HEK293 (cell line): ENCODE measurements at regions not wholly inside any gene's neighbourhood (a gene's known extent, or its start where the extent isn't known, plus 50 kb on each side); places are given as distances from the start of the nearest gene placed in this dataset.

Experiments
- CTCF ChIA-PET: fragments of 350-600 bp; formaldehyde crosslinking; extraction: SDS; loops from one replicate; lab custom pipeline; 2021; ENCODE audit warnings: antibody characterized with exemption; lab: Yijun Ruan, JAX
- POLR2A ChIA-PET: fragments of 300-600 bp; formaldehyde crosslinking; extraction: SDS; loops from one replicate; lab custom pipeline; 2020; ENCODE audit warnings: antibody characterized with exemption, inconsistent platforms; lab: Yijun Ruan, JAX
- H3K27ac ChIP-seq: fragments of 200-500 bp; sonication (Bioruptor generic); 2 replicates; pipeline ENCODE4 v1.5.1; 2014; ENCODE audit warnings: low read depth, low read length, control low read depth, inconsistent platforms; ENCODE audit errors: extremely low read depth
- H3K36me3 ChIP-seq, 2 experiments: fragments of 200-500 bp in 1 of 2; sonication (Bioruptor generic) in 1 of 2; 1 replicate in 1 of 2; 2 replicates in 1 of 2; pipeline ENCODE4 v1.5.1; 2014 to 2017; ENCODE audit warnings: inconsistent platforms in 2 of 2, low read length in 2 of 2; ENCODE audit not compliant: control insufficient read depth in 2 of 2, insufficient read depth in 1 of 2
- H3K4me1 ChIP-seq: fragments of 200-500 bp; sonication (Bioruptor generic); 2 replicates; pipeline ENCODE4 v1.5.1; 2014; ENCODE audit warnings: mild to moderate bottlenecking, low read length, inconsistent platforms; ENCODE audit not compliant: control insufficient read depth, insufficient read depth
- H3K4me3 ChIP-seq: 2 replicates; pipeline ENCODE4 v1.5.1; 2011; ENCODE audit warnings: low read depth, mild to moderate bottlenecking, control low read depth, low read length, moderate library complexity
- H3K9me3 ChIP-seq: fragments of 200-500 bp; sonication (Bioruptor generic); 2 replicates; pipeline ENCODE4 v1.5.1; 2014; ENCODE audit warnings: low read depth, low read length, inconsistent platforms; ENCODE audit not compliant: control insufficient read depth, insufficient read depth
- FEZF1 ChIP-seq: fragments of 450-650 bp; formaldehyde crosslinking; IDR thresholded peaks from 2 replicates; pipeline ENCODE4 v1.5.1; 2016; ENCODE audit warnings: missing biosample characterization, missing genetic modification characterization
- HOXA7 ChIP-seq: sonication (generic); formaldehyde crosslinking; IDR thresholded peaks from 2 replicates; pipeline ENCODE4 v1.8.1; 2022; ENCODE audit warnings: missing genetic modification reagents, borderline replicate concordance
- HOXC10 ChIP-seq: sonication (generic); formaldehyde crosslinking; IDR thresholded peaks from 2 replicates; pipeline ENCODE4 v1.8.1; 2023; ENCODE audit warnings: mild to moderate bottlenecking, missing genetic modification reagents
- MZF1 ChIP-seq: fragments of 450-650 bp; formaldehyde crosslinking; IDR thresholded peaks from 2 replicates; pipeline ENCODE4 v1.5.1; 2017; ENCODE audit warnings: missing biosample characterization, missing genetic modification characterization, borderline replicate concordance
- PRDM6 ChIP-seq: fragments of 450-650 bp; formaldehyde crosslinking; IDR thresholded peaks from 2 replicates; pipeline ENCODE4 v1.5.1; 2017; ENCODE audit warnings: missing biosample characterization, missing genetic modification characterization
- REPIN1 ChIP-seq: fragments of 450-650 bp; formaldehyde crosslinking; IDR thresholded peaks from 2 replicates; pipeline ENCODE4 v1.5.1; 2017; ENCODE audit warnings: missing biosample characterization, missing genetic modification characterization, low read depth
- ZNF140 ChIP-seq: fragments of 450-650 bp; formaldehyde crosslinking; IDR thresholded peaks from 2 replicates; pipeline ENCODE4 v1.5.1; 2016; ENCODE audit warnings: missing biosample characterization, missing genetic modification characterization
- ZNF157 ChIP-seq: fragments of 450-650 bp; formaldehyde crosslinking; IDR thresholded peaks from 2 replicates; pipeline ENCODE4 v1.5.1; 2016; ENCODE audit warnings: missing biosample characterization, missing genetic modification characterization
- ZNF223 ChIP-seq: fragments of 450-650 bp; formaldehyde crosslinking; IDR thresholded peaks from 2 replicates; pipeline ENCODE4 v1.5.1; 2016; ENCODE audit warnings: missing biosample characterization, missing genetic modification characterization
- ZNF302 ChIP-seq: fragments of 450-650 bp; formaldehyde crosslinking; IDR thresholded peaks from 2 replicates; pipeline ENCODE4 v1.5.1; 2016; ENCODE audit warnings: missing biosample characterization, missing genetic modification characterization, low read depth
- ZNF350 ChIP-seq: fragments of 450-650 bp; formaldehyde crosslinking; IDR thresholded peaks from 2 replicates; pipeline ENCODE4 v1.5.0; 2017; ENCODE audit warnings: missing biosample characterization, mild to moderate bottlenecking, missing genetic modification characterization
- ZNF423 ChIP-seq: fragments of 450-650 bp; formaldehyde crosslinking; IDR thresholded peaks from 2 replicates; pipeline ENCODE4 v1.5.1; 2016; ENCODE audit warnings: missing biosample characterization, missing genetic modification characterization
- ZNF521 ChIP-seq: fragments of 450-650 bp; formaldehyde crosslinking; IDR thresholded peaks from 2 replicates; pipeline ENCODE4 v1.5.1; 2017; ENCODE audit warnings: missing biosample characterization, mild to moderate bottlenecking, missing genetic modification characterization
- ZNF585B ChIP-seq: fragments of 450-650 bp; formaldehyde crosslinking; IDR thresholded peaks from 2 replicates; pipeline ENCODE4 v1.5.1; 2016; ENCODE audit warnings: missing biosample characterization, missing genetic modification characterization
- ZNF621 ChIP-seq: fragments of 450-650 bp; formaldehyde crosslinking; IDR thresholded peaks from 2 replicates; pipeline ENCODE4 v1.5.1; 2017; ENCODE audit warnings: missing biosample characterization, missing genetic modification characterization
- ZNF626 ChIP-seq: fragments of 450-650 bp; sonication (Bioruptor Pico); formaldehyde crosslinking; IDR thresholded peaks from 2 replicates; pipeline ENCODE4 v1.5.1; 2018; ENCODE audit warnings: missing biosample characterization, missing genetic modification characterization, inconsistent platforms
- ZNF692 ChIP-seq: fragments of 450-650 bp; formaldehyde crosslinking; IDR thresholded peaks from 2 replicates; pipeline ENCODE4 v1.5.1; 2016; ENCODE audit warnings: missing biosample characterization, missing genetic modification characterization
- ZNF747 ChIP-seq: fragments of 450-650 bp; formaldehyde crosslinking; IDR thresholded peaks from 2 replicates; pipeline ENCODE4 v1.5.1; 2016; ENCODE audit warnings: missing biosample characterization, missing genetic modification characterization
- ZNF843 ChIP-seq: fragments of 450-650 bp; formaldehyde crosslinking; IDR thresholded peaks from 2 replicates; pipeline ENCODE4 v1.5.1; 2016; ENCODE audit warnings: missing biosample characterization, missing genetic modification characterization
- TF ChIP-seq, protein P1 (sequence below): fragments of 450-650 bp; formaldehyde crosslinking; IDR thresholded peaks from 2 replicates; pipeline ENCODE4 v1.5.1; 2016; ENCODE audit warnings: missing biosample characterization, missing genetic modification characterization
- TF ChIP-seq, protein P2 (sequence below): fragments of 450-650 bp; formaldehyde crosslinking; IDR thresholded peaks from 2 replicates; pipeline ENCODE4 v1.5.1; 2016; ENCODE audit warnings: missing biosample characterization, missing genetic modification characterization, borderline replicate concordance
- TF ChIP-seq, protein P3 (sequence below): fragments of 450-650 bp; formaldehyde crosslinking; IDR thresholded peaks from 2 replicates; pipeline ENCODE4 v1.5.1; 2016; ENCODE audit warnings: missing biosample characterization, missing genetic modification characterization

- TF ChIP-seq ZNF350 (tag by site-specific recombination): no peak
- TF ChIP-seq, protein P1, sequence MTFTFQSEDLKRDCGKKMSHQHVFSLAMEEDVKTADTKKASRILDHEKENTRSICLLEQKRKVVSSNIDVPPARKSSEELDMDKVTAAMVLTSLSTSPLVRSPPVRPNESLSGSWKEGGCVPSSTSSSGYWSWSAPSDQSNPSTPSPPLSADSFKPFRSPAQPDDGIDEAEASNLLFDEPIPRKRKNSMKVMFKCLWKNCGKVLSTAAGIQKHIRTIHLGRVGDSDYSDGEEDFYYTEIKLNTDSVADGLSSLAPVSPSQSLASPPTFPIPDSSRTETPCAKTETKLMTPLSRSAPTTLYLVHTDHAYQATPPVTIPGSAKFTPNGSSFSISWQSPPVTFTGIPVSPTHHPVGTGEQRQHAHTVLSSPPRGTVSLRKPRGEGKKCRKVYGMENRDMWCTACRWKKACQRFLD (tag by site-specific recombination): no peak
- no peak for TF ChIP-seq ZNF621 (tag by site-specific recombination)
- no peak for TF ChIP-seq FEZF1 (tag by site-specific recombination)
- TF ChIP-seq ZNF423 (tag by site-specific recombination): no peak
- TF ChIP-seq, protein P2, sequence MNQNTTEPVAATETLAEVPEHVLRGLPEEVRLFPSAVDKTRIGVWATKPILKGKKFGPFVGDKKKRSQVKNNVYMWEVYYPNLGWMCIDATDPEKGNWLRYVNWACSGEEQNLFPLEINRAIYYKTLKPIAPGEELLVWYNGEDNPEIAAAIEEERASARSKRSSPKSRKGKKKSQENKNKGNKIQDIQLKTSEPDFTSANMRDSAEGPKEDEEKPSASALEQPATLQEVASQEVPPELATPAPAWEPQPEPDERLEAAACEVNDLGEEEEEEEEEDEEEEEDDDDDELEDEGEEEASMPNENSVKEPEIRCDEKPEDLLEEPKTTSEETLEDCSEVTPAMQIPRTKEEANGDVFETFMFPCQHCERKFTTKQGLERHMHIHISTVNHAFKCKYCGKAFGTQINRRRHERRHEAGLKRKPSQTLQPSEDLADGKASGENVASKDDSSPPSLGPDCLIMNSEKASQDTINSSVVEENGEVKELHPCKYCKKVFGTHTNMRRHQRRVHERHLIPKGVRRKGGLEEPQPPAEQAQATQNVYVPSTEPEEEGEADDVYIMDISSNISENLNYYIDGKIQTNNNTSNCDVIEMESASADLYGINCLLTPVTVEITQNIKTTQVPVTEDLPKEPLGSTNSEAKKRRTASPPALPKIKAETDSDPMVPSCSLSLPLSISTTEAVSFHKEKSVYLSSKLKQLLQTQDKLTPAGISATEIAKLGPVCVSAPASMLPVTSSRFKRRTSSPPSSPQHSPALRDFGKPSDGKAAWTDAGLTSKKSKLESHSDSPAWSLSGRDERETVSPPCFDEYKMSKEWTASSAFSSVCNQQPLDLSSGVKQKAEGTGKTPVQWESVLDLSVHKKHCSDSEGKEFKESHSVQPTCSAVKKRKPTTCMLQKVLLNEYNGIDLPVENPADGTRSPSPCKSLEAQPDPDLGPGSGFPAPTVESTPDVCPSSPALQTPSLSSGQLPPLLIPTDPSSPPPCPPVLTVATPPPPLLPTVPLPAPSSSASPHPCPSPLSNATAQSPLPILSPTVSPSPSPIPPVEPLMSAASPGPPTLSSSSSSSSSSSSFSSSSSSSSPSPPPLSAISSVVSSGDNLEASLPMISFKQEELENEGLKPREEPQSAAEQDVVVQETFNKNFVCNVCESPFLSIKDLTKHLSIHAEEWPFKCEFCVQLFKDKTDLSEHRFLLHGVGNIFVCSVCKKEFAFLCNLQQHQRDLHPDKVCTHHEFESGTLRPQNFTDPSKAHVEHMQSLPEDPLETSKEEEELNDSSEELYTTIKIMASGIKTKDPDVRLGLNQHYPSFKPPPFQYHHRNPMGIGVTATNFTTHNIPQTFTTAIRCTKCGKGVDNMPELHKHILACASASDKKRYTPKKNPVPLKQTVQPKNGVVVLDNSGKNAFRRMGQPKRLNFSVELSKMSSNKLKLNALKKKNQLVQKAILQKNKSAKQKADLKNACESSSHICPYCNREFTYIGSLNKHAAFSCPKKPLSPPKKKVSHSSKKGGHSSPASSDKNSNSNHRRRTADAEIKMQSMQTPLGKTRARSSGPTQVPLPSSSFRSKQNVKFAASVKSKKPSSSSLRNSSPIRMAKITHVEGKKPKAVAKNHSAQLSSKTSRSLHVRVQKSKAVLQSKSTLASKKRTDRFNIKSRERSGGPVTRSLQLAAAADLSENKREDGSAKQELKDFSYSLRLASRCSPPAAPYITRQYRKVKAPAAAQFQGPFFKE: no peak
- TF ChIP-seq ZNF585B: no peak
- no peak for TF ChIP-seq ZNF223 (tag by site-specific recombination)
- no peak for TF ChIP-seq PRDM6 (tag by site-specific recombination)
- TF ChIP-seq MZF1 (tag by site-specific recombination): no peak
- CTCF ChIA-PET: no interaction called here
- Histone ChIP-seq H3K4me1 (no peaks in the 10 kb centered on the region), H3K4me3 (no peak overlapping the region), H3K27ac (no peak overlapping the region), H3K36me3 (no peaks in the 10 kb centered on the region), H3K9me3 (no peaks in the 10 kb centered on the region)
- POLR2A ChIA-PET: no interaction called here
Observed at GRCh38 chr2:128568106-128568505, 249.4 kb upstream of the HS6ST1 start.

GRCh38 chr2:128573116-128573515, 254.4 kb upstream of the HS6ST1 start:
- Histone ChIP-seq H3K36me3 (no peaks in the 10 kb centered on the region), H3K27ac (no peak overlapping the region), H3K9me3 (no peaks in the 10 kb centered on the region), H3K4me3 (no peak overlapping the region), H3K4me1 (no peaks in the 10 kb centered on the region)
- ChIA-PET CTCF (interaction anchor here (0.6 kb wide), 1 partner anchor 268 kb away, joined by 3 read pairs; no protein-coding TSS in a partner anchor), POLR2A (no interaction called here)
- TF ChIP-seq ZNF692 (tag by site-specific recombination) (no peak), ZNF626 (tag by site-specific recombination) (no peak), ZNF521 (tag by site-specific recombination) (no peak), HOXA7 (CRISPR knock-in tag) (no peak), ZNF747 (tag by site-specific recombination) (no peak), ZNF843 (no peak), ZNF302 (tag by site-specific recombination) (no peak), ZNF140 (tag by site-specific recombination) (no peak), ZNF157 (tag by site-specific recombination) (no peak), REPIN1 (tag by site-specific recombination) (no peak), HOXC10 (CRISPR knock-in tag) (no peak), FEZF1 (tag by site-specific recombination) (no peak), ZNF223 (tag by site-specific recombination) (no peak)
- TF ChIP-seq, protein P3, sequence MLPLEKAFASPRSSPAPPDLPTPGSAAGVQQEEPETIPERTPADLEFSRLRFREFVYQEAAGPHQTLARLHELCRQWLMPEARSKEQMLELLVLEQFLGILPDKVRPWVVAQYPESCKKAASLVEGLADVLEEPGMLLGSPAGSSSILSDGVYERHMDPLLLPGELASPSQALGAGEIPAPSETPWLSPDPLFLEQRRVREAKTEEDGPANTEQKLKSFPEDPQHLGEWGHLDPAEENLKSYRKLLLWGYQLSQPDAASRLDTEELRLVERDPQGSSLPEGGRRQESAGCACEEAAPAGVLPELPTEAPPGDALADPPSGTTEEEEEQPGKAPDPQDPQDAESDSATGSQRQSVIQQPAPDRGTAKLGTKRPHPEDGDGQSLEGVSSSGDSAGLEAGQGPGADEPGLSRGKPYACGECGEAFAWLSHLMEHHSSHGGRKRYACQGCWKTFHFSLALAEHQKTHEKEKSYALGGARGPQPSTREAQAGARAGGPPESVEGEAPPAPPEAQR (tag by site-specific recombination): no peak
